HEK293 (cell line): ENCODE measurements at regions not wholly inside any gene's neighbourhood (a gene's known extent, or its start where the extent isn't known, plus 50 kb on each side); places are given as distances from the start of the nearest gene placed in this dataset.
A peak's percentile ranks its signal among the peaks of the same experiment; 100 is the strongest.

Experiments
- CTCF ChIA-PET: fragments of 350-600 bp; formaldehyde crosslinking; extraction: SDS; loops from one replicate; lab custom pipeline; 2021; ENCODE audit warnings: antibody characterized with exemption; lab: Yijun Ruan, JAX
- POLR2A ChIA-PET: fragments of 300-600 bp; formaldehyde crosslinking; extraction: SDS; loops from one replicate; lab custom pipeline; 2020; ENCODE audit warnings: antibody characterized with exemption, inconsistent platforms; lab: Yijun Ruan, JAX
- H3K27ac ChIP-seq: fragments of 200-500 bp; sonication (Bioruptor generic); 2 replicates; pipeline ENCODE4 v1.5.1; 2014; ENCODE audit warnings: low read depth, low read length, control low read depth, inconsistent platforms; ENCODE audit errors: extremely low read depth
- H3K36me3 ChIP-seq, 2 experiments: fragments of 200-500 bp in 1 of 2; sonication (Bioruptor generic) in 1 of 2; 1 replicate in 1 of 2; 2 replicates in 1 of 2; pipeline ENCODE4 v1.5.1; 2014 to 2017; ENCODE audit warnings: inconsistent platforms in 2 of 2, low read length in 2 of 2; ENCODE audit not compliant: control insufficient read depth in 2 of 2, insufficient read depth in 1 of 2
- H3K4me1 ChIP-seq: fragments of 200-500 bp; sonication (Bioruptor generic); 2 replicates; pipeline ENCODE4 v1.5.1; 2014; ENCODE audit warnings: mild to moderate bottlenecking, low read length, inconsistent platforms; ENCODE audit not compliant: control insufficient read depth, insufficient read depth
- H3K4me3 ChIP-seq: 2 replicates; pipeline ENCODE4 v1.5.1; 2011; ENCODE audit warnings: low read depth, mild to moderate bottlenecking, control low read depth, low read length, moderate library complexity
- H3K9me3 ChIP-seq: fragments of 200-500 bp; sonication (Bioruptor generic); 2 replicates; pipeline ENCODE4 v1.5.1; 2014; ENCODE audit warnings: low read depth, low read length, inconsistent platforms; ENCODE audit not compliant: control insufficient read depth, insufficient read depth
- ELK4 ChIP-seq: IDR thresholded peaks from 2 replicates; pipeline ENCODE4 v1.6.1; 2011; ENCODE audit warnings: mild to moderate bottlenecking, low read depth, low read length, borderline replicate concordance
- GFI1B ChIP-seq: fragments of 450-650 bp; formaldehyde crosslinking; IDR thresholded peaks from 2 replicates; pipeline ENCODE4 v1.5.1; 2016; ENCODE audit warnings: missing biosample characterization, missing genetic modification characterization
- REPIN1 ChIP-seq: fragments of 450-650 bp; formaldehyde crosslinking; IDR thresholded peaks from 2 replicates; pipeline ENCODE4 v1.5.1; 2017; ENCODE audit warnings: missing biosample characterization, missing genetic modification characterization, low read depth
- SALL2 ChIP-seq: fragments of 450-650 bp; formaldehyde crosslinking; IDR thresholded peaks from 2 replicates; pipeline ENCODE4 v1.5.0; 2017; ENCODE audit warnings: missing biosample characterization, mild to moderate bottlenecking, missing genetic modification characterization, borderline replicate concordance
- SP7 ChIP-seq: fragments of 450-650 bp; formaldehyde crosslinking; IDR thresholded peaks from 2 replicates; pipeline ENCODE4 v1.5.1; 2016; ENCODE audit warnings: missing biosample characterization, missing genetic modification characterization
- ZBTB21 ChIP-seq: fragments of 450-650 bp; formaldehyde crosslinking; IDR thresholded peaks from 2 replicates; pipeline ENCODE4 v1.5.1; 2017; ENCODE audit warnings: missing biosample characterization, missing genetic modification characterization
- ZFP69B ChIP-seq: fragments of 450-650 bp; formaldehyde crosslinking; IDR thresholded peaks from 2 replicates; pipeline ENCODE4 v1.5.1; 2016; ENCODE audit warnings: missing biosample characterization, missing genetic modification characterization
- ZNF146 ChIP-seq: fragments of 450-650 bp; formaldehyde crosslinking; IDR thresholded peaks from 2 replicates; pipeline ENCODE4 v1.5.1; 2016; ENCODE audit warnings: missing biosample characterization, missing genetic modification characterization
- ZNF341 ChIP-seq: fragments of 450-650 bp; formaldehyde crosslinking; IDR thresholded peaks from 2 replicates; pipeline ENCODE4; 2016; ENCODE audit warnings: low read depth, missing biosample characterization, missing genetic modification characterization
- ZNF394 ChIP-seq: fragments of 450-650 bp; formaldehyde crosslinking; IDR thresholded peaks from 2 replicates; pipeline ENCODE4 v1.5.1; 2016; ENCODE audit warnings: missing biosample characterization, missing genetic modification characterization, mild to moderate bottlenecking, moderate library complexity, borderline replicate concordance
- ZNF510 ChIP-seq: fragments of 450-650 bp; formaldehyde crosslinking; IDR thresholded peaks from 2 replicates; pipeline ENCODE4 v1.5.1; 2018; ENCODE audit warnings: mild to moderate bottlenecking, missing genetic modification characterization, missing biosample characterization; ENCODE audit not compliant: insufficient replicate concordance
- ZNF518A ChIP-seq: fragments of 450-650 bp; formaldehyde crosslinking; conservative IDR thresholded peaks from 2 replicates; pipeline ENCODE4 v1.5.1; 2016; ENCODE audit warnings: low read depth, missing biosample characterization, missing genetic modification characterization
- ZNF530 ChIP-seq: fragments of 450-650 bp; formaldehyde crosslinking; IDR thresholded peaks from 2 replicates; pipeline ENCODE4 v1.5.1; 2016; ENCODE audit warnings: low read depth, missing biosample characterization, missing genetic modification characterization
- ZNF580 ChIP-seq: fragments of 450-650 bp; formaldehyde crosslinking; IDR thresholded peaks from 2 replicates; pipeline ENCODE4 v1.5.1; 2016; ENCODE audit warnings: missing biosample characterization, missing genetic modification characterization
- ZNF645 ChIP-seq: fragments of 450-650 bp; formaldehyde crosslinking; IDR thresholded peaks from 2 replicates; pipeline ENCODE4; 2016; ENCODE audit warnings: missing biosample characterization, missing genetic modification characterization
- ZSCAN16 ChIP-seq: fragments of 450-650 bp; formaldehyde crosslinking; IDR thresholded peaks from 2 replicates; pipeline ENCODE4 v1.5.1; 2016; ENCODE audit warnings: missing biosample characterization, missing genetic modification characterization

- TF ChIP-seq ZNF510 (tag by site-specific recombination) (no peak), ZBTB21 (tag by site-specific recombination) (no peak), ZFP69B (tag by site-specific recombination) (no peak), ZNF580 (tag by site-specific recombination) (no peak), ZNF645 (no peak), ZNF146 (tag by site-specific recombination) (no peak), ZNF530 (tag by site-specific recombination) (no peak), REPIN1 (no peak), ZNF518A (no peak), ELK4 (no peak), ZSCAN16 (tag by site-specific recombination) (no peak), SP7 (tag by site-specific recombination) (no peak), ZNF394 (tag by site-specific recombination) (no peak), SALL2 (tag by site-specific recombination) (no peak)
- TF ChIP-seq, all 188 proteins: peak for 0
- Histone ChIP-seq H3K9me3 (no peaks in the 10 kb centered on the region), H3K36me3 (no peaks in the 10 kb centered on the region), H3K4me3 (no peak overlapping the region), H3K27ac (no peak overlapping the region), H3K4me1 (no peaks in the 10 kb centered on the region)
- POLR2A ChIA-PET, result no interaction called here
- CTCF ChIA-PET, result no interaction called here
These were observed 205.0 kb upstream of the BTBD3 start for GRCh38 chr20:11712639-11713160.

- no peaks in the 10 kb centered on the region for H3K9me3 ChIP-seq
- ChIA-PET POLR2A (no interaction called here), CTCF (no interaction called here)
- TF ChIP-seq GFI1B (tag by site-specific recombination) (no peak), ZNF341 (tag by site-specific recombination) (peak; percentile 52; the same call in 1 of the 2 replicates)
- H3K4me1 ChIP-seq, result no peaks in the 10 kb centered on the region
- H3K27ac ChIP-seq, result no peak overlapping the region
- no peak overlapping the region for H3K4me3 ChIP-seq
- no peaks in the 10 kb centered on the region for H3K36me3 ChIP-seq
These were observed 202.8 kb upstream of the BTBD3 start for GRCh38 chr20:11714886-11715285.
